Activated CD4-positive, alpha-beta T cell treated with anti-CD3 and anti-CD28 coated beads, Interleukin-2, amount 50 U/mL, for 48 hours (primary cell): ENCODE measurements at regions not wholly inside any gene's neighbourhood (a gene's known extent, or its start where the extent isn't known, plus 50 kb on each side); places are given as distances from the start of the nearest gene placed in this dataset.
"Not testable (repeated sequence)": the region's sequence is repeated elsewhere in the genome, so short reads cannot be mapped to it uniquely, and the experiment has no call there.

Experiments
- DNase-seq, 2 experiments: peaks; one replicate each; pipeline ENCODE4 v3.0.0-alpha.2; 2020

DNA sequence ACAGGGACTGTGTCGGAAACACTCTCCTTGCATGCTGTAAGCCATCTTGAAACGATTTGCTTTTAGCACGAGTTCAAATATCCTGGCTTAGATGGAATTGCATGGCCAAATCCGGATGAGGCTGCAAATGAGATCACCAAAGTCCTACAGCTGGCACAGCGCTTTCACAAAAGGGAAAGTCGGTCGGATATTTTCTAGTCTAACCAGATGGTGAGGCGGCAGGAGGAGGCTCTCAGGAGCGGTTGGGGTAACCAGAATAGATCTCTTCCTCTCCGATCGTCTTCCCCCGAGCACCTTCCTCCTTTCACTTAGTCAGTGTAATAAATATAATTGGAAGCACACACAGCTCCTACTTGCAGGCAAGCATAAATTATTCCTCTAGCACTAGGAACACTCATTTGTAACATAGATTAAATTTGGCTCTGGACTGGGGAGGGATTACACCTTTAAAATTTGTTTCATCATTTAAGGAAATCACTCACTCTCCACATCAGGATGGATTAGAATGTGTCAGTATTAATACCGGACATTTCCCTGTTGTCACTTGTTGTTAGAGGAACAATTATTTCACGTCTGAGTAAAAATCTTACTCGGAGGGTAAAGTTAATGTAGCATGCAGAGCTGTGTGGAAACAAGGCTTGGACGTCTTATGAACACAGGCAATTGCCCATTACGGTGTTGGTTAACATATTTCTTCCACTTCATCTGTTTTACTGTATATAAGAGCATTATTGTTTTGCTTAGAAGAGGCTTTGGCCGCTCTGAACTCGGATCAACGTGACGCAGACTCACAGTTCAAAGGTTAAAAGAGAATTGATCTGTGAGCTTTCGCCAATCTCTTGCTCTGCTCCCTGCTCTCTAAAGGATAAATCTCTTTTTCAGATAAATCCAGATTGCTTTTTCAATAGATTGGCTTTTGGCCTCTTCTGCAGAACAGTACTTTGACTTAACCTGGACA is 857.9 kb downstream of the TYW1 start:
- DNase-seq: no peak

DNA sequence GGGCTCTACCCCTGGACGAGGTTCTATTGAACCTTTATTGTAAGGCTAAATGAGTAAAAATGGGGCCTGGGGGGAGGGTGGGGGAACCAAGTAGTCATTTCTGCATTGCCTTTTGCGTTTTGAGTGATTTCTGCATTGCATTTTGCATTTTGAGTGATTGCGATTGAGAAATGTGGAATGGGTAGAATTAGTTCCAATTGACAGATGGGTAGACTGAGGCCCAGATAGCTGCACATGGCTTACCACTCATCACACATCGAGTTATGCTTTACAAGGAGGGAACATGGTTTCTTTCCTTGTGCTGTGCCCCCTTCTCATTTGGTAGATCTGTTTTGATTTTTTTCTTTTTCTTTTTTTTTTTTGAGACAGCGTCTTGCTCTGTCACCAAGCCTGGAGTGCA is 858.7 kb downstream of the TYW1 start:
- no peak for DNase-seq

DNA sequence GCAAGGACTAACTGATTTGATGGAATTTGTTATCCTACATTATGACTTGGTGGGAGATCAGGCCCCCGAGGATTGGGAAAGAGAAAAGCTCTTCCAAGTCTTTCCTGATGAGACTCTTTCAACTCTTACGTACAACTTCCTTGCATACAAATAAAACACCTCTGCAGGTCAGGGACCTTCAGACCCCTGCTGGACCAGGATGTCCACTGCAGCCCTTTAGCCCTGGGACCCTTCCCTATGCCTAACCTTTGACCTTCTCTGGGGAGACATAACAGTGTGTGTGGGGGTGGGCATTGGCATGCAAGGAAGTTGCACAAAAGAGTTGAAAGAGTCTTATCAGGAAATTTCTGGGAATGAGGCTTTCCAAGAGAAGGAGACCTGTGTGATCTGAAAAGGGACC is 859.4 kb downstream of the TYW1 start:
- no peak for DNase-seq

DNA sequence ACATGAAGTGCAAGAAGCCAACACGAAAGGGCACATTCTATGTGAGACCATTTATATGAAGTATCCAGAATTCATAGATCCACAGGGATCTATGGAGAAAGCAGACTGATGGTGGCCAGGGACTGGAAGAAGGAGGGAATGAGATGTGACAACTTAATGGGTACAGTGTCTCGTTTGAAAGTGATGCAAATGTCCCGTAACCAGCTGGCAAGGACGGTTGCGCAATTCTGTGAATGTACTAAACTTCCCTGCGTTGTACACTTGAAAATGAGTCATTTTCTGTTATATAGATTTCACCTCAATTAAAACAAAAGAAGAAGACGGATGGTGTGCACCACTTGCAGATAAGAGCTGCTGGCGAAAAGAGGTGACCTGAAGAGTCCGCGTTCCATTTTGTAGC is 861.1 kb downstream of the TYW1 start:
- DNase-seq: no peak

DNA sequence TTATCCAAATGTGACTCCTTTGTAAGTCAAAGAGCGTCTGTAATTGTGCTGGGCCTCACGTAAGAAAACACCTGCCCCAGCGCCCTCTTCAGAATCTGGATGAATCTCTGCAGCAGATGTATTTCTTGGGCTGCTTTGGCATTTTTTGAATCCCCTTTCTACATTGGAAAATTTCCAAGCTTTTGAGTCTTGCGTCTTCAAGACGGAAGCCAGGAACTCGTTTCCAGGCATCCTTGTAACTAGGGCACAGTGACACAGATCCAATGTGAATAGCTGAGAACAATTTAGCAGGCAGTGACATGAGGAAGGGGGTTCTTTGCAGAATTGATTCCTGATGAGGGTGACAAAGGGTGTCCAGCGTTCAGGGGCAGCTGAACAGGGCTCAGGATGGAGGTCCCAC is 862.3 kb downstream of the TYW1 start:
- no peak for DNase-seq

DNA sequence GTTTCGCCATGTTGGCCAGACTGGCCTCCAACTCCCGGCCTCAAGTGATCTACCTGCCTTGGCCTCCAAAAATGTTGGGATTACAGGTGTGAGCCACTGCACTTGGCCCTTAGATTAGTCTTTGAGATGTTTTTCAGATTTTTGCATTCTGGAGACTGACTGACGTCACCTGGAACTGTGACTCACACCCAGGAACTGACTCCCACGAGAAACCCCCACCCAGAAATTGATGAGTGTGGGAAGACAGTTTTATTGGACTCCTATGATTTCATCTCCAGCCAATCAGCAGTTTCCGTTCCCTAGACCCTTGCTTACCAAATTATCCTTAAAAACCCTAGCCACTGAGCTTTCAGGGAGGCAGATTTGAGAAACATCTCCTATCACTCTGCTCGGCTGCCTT is 867.3 kb downstream of the TYW1 start:
- no peak for DNase-seq

DNA sequence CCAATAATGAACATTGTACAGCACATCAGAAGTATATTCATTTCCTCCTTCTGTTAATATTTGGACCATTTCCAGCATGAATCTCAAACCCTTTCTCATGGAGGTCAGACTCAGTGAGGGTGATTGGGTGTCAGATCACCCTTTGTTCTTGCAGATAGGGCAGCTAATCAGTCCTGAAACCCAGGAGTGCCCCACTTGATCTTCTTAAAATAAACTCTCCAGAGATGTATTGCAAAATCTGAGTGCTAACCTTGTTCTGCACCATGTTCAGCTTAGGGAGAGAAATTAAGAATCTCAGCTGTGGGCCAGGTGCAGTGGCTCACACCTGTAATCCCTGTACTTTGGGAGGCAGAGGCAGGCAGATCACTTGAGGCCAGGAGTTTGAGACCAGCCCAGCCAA is 869.4 kb downstream of the TYW1 start:
- DNase-seq: no peak

DNA sequence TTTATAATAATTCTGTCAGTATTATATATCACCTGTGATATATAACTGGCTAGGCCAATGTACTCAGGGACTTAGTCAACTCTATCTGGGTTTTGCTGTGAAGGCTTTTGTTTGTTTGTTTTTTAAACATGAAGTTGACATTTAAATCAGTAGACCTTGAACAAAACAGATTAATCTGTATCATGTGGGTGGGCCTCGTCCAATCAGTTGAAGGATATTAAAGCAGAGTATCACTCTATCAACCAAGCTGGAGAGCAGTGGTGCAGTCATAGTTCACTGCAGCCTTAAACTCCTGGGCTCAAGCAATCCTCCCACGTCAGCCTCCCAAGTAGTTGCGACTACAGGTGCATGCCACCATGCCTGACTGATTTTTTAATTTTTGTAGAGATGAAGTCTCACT is 870.2 kb downstream of the TYW1 start:
- DNase-seq: no peak

DNA sequence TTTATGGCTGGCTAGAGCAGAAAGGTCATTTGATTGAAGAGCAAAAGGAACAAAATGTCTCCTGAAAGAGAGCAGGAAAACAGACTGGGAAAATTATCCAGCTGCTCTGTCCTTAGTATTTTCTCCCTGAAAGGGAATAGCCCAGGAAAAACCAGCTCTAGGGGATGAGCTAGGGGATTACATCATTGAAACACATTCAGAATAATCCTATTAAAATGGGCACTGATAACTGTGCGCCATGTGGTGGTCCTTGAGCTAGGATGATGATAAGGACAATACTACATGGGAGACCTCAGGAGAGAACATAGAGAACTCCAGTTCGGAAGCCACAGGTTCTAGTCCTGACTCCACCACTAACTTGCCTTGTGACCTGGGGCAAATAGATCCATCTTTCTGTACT is 873.8 kb downstream of the TYW1 start:
- no peak for DNase-seq

DNA sequence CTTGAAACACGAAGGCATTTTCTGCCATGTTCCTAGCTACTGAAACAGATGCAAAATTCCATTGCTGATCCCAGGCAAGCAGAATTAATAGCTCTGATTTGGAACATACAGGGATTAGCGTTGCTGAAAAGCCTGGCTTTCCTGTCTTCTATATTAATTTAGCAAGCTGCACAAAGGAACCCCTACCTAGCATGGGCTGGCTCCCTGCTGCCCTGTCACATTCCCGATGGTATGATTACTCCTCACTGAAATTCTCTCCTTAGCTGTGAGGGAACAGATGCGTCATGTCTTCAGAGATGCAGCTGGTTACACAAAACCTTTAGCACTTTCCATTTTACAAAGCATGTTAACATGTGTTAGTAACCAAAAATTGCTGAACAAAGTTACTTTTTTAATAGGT is 878.9 kb downstream of the TYW1 start:
- no peak for DNase-seq

DNA sequence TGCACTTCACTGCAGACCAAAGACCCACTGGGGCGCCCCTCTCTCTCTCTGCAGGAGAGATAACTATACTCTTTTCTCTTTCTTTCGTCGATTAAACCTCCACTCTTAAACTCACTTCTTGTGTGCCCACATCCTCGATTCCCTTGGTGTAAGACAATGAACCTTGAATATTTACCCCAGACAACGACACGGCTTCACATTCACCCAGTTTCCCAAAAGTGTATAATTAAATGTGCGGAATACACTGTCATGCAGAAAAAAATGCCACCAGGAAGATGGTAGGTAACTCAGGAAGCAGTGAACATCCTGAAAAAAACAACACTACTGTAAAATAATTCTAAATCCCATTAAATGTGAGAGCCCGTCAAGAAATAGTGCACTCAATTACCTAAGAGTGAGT is 882.2 kb downstream of the TYW1 start:
- DNase-seq: no peak

DNA sequence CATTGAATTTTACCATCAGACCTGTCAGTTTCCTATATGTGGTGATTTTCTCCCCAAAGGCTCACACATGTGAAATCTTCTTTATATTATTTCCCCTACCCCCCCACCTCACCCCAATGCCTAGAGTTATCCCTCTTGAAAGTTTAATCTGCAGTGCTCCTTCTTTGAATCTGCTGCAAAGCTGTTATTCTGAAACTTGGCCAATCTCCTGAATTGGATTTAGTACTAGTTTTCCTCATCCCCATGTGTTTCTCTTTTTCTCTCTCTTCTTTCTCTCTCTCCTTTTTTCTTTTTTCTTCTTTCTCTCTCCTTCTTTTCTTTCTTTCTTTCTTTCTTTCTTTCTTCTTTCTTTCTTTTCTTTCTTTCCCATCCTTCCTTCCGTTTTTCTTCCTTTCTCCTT is 886.2 kb downstream of the TYW1 start:
- no peak for DNase-seq

DNA sequence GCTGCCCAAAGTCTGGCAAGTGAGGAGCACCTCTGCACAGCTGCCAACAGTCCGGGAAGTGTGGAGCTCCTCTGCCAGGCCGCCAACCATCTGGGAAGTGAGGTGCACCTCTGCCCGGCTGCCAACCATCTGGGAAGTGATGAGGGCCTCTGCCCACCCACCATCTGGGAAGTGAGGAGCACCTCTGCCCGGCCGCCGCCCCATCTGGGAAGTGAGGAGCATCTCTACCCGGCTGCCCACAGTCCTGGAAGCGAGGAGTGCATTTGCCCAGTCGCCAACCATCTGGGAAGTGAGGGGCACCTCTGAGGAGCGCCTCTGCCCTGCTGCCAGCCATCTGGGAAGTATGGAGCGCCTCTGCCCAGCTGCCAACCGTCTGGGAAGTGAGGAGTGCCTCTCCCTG is 893.7 kb downstream of the TYW1 start:
- no peak for DNase-seq

DNA sequence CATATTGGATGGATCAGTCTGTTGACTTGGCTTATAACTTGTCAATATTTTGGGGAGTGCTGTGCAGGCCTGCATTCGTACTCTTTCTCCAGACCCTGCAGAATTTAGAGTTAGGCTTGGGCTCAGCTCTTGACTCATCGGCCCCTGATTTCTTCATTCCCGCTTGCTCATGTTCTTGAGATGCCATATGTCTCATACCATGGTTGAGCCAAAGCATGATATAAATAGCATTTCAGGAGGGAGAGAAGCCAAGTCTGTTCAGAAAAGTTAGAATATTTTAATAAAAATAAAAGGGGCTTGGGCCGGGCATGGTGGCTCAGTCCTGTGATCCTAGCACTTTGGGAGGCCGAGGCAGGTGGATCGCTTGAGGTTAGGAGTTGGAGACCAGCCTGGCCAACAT is 898.1 kb downstream of the TYW1 start:
- no peak for DNase-seq

DNA sequence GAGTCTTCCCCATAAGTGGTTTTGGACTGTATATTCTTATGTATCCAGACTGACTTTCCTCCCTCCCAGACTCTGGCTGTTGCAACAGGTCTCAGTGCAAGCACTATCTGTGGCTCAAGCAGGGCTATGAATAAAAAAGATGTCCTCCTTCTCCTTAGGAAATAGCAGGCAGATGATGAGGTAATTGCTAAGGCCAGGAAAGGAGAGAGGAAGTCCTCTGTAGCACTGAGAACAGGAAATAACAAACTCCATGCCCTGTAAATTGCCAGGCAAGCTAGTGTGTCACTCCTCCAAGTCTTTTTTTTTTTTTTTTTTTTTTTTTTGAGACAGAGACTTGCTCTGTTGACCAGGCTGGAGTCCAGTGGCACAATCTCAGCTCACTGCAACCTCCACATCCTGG is 900.1 kb downstream of the TYW1 start:
- DNase-seq: no peak

DNA sequence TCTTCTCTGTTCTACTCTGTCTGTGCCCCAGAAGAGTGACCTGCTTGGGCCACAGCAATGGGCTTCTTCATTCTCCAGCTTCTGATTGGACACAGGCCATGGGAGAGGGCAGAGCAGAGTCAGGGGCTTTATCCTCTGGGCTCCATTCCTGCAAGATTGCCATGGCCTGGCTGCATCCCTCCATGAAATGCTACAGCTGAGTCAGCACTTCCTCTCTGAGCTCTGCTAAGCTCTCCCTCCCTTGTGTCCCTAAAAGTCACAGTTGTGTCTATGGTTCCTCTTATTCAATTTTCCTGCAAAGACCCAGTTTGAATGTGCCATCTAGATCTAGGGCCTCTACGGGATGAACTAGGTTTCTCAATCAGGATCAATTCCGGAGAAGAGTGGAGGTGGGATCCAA is 903.8 kb downstream of the TYW1 start:
- no peak for DNase-seq

DNA sequence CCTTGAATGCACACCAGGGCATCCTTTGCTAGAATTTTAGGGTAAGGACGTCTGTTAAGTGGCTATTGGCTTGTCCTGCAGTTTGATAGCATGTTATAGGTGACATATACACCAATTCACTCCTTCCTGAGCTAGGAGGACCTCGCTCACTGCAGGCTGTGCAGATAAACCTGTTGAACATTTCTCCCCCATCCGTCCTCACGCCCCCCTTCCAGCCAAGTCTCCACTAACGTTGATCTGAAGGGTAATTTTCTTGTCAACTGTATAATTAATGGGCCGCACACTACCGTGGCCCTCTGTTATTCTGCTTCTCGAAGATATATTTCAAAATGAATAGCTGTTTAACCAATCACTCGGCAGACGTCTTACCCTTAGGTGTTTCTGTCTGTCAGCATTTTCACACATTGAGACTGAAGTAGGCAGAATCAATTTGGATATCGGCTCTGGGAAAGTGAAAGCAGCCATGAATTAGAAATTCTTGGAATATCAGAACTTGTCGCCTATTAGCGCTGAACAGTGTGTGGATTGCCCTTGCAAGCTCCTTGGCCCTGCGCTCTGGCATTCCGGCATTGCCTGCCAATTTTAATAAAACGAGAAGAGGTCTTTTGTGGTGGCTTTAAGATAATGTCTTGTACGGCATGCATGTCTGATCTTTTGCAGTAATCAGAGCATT is 905.3 kb downstream of the TYW1 start:
- DNase-seq: no peak

DNA sequence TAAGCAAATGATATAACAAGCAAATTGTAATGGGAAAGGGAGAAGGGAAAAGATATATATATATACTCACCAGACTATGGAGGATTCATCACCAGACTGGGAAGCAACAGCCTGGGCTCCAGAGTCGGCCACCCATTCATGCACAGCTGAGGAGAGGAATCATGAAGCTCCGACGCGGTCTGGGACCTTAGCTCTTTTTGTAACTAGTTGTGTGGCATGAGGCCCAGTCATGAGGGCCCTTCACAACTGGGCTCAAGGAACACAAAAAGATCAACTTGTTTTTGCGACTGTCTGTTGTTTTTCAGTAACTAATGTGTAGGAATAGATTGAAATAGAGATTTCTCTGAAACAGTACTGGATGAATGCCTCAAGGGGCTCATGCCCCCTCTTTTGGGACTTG is 911.2 kb downstream of the TYW1 start:
- DNase-seq: no peak

DNA sequence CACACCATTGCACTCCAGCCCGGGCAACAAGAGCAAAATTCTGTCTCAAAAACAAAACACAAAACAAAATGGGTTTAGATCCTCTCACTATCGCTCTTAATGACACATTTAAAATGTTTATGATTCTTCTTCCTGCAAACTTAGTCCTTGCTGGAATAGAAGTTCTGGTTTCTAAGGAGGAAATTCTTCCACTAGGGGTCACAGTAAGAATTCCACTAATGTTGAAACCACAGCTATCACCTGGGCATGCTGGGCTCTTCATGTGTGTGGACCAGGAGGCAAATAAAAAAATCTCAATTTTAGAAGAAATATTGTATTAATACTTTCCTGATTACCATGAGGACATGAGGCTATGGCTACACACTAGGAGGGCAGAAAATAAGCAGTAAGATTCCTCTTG is 915.8 kb downstream of the TYW1 start:
- DNase-seq: no peak

DNA sequence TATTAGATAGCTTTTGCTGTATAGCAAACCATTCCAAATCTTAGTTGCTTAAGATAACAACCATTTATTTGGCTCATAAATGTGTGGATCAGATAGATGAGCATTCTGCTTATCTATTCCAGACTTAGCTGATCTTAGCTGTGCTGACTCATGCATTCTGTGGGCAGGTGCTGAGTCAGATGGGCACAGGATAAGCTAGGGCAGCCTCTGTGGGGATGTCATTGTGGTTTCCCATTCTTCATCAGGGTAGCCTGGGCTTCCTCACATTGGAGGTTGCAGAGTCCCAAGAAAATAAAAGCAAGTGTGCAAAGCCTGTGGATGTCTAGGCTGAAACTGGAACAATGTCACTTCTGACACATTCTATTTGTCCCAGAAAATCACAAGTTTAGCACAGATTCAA is 917.0 kb downstream of the TYW1 start:
- no peak for DNase-seq

DNA sequence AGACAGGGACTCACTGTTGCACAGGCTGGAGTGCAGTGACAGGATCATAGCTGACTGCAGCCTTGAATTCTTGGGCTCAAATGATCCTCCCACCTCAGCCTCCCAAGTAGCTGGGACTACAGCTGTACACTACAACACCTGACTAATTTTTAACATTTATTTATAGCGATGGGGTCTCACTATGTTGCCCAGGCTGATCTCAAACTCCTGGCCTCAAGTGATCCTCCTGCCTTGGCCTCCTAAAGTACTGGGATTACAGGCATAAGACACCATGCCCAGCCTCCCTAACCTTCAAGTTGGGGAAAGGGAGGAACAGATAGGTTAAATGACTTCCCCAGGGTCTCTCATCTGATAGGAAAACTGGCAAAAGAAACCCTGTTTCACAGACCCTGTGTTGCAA is 919.5 kb downstream of the TYW1 start:
- DNase-seq: not testable (repeated sequence)

DNA sequence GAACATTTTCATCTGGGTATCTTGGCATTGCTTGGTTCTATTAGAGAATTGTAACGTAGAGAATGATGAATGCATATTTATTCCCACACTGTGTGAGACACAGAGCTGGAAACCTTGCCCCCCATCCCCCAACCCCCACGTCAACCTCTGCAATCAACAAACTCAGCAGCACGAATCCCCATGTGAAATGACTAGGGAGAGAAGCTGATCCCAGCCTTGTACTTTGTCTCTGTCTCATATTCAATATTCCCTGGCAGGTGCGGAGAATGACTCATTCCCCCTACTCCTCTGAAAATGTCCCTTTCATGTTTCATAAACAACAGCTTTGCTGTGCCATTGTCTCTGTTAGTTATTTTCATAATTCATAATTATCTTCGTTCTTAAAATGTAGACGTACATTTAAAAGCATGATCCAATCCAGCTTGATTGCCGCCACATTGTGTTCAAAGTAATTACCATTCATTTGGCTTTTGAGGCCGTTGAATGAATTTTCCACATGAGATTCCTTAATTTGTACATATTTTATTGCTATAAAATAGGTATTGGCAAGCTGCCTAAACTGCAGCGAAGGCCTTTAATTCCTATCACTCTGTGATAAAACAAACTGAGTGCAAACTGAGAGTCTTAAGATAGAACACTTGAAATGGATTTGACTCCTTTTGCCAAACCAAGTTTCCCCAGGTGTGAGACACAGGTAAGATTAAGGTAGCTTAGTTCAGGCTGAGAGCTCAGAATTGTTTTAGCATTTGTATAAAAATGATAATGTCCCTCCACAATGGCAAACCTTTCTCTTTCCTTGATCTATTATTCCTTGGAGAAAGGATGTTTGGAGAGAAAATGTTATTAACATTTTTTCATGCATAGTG is 920.2 kb downstream of the TYW1 start:
- no peak for DNase-seq

DNA sequence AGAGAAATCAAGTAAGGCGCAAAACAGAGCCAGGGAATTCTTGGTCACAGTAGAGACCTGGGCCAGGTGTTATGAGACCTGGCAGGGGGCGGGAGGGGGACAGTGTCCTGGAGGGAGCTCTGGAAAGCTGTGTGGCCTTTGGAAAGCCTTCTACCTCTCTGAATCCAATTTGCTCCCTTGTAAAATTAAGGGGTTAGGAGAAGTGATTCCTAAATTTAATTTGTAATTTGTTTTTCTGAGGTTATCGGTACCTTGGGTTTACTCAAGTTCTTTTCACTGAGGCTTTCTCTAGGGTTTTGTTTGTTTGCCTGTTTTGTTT is 920.8 kb downstream of the TYW1 start:
- DNase-seq: no peak

DNA sequence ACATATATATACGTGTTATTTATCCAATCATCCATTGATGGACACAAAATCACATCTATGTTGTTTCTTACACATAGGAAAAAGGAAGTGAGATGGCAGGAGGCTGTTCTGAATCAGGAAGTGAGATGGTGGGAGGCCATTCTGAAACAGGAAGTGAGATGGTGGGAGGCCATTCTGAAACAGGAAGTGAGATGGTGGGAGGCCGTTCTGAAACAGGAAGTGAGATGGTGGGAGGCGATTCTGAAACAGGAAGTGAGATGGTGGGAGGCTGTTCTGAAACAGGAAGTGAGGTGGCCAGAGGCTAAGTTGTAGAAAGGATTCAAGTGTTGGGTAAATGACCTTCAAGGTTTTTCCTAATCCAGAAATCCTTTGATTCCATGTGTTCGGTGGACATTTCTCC is 921.5 kb downstream of the TYW1 start:
- no peak for DNase-seq
